ENCODE measurements at regions not wholly inside any gene's neighbourhood (a gene's known extent, or its start where the extent isn't known, plus 50 kb on each side); places are given as distances from the start of the nearest gene placed in this dataset.
"Not testable (repeated sequence)": the region's sequence is repeated elsewhere in the genome, so short reads cannot be mapped to it uniquely, and the experiment has no call there.

DNA sequence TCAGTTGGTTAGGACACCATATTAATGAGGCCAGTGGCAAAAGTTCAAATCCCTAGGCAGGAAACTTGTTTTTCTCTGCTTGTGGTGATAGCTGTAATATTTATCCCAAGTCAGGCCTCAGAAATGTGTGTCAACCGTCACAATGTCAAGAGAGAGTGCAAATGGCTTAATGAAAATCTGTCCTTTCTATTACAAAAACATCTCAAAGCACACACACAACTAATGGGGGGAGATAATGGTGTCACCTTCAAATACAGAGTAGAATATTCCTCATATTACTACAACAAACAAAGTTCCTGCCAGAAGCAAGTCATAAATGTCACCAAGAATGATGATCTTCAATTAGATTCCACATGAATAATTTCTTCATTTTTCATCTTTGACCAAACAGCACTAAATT, 127.2 kb upstream of the MARCHF11 start:
- Histone ChIP-seq H3K9me3 (ENCODE audit: insufficient read depth, low read length) (no peaks in the 10 kb centered on the region), H3K9ac (ENCODE audit: insufficient read length, low read depth) (no peak overlapping the region), H3K4me3 (ENCODE audit: insufficient read length, low read depth) (no peak overlapping the region), H3K4me1 (ENCODE audit: insufficient read depth, insufficient read length) (no peaks in the 10 kb centered on the region), H3K36me3 (ENCODE audit: insufficient read depth, insufficient read length, low read length) (no peaks in the 10 kb centered on the region), H3K27me3 (ENCODE audit: insufficient read depth, insufficient read length) (no peaks in the 10 kb centered on the region)
- no peak for TF ChIP-seq SUZ12 (IDR thresholded peaks at IDR 0.05; ENCODE audit: extremely low read depth, insufficient read depth, insufficient read length)
- no peak for TF ChIP-seq YY1 (IDR thresholded peaks at IDR 0.05; ENCODE audit: insufficient read depth, insufficient read length)
- TF ChIP-seq ZNF274 (IDR thresholded peaks at IDR 0.05; ENCODE audit: low read depth, low read length), result no peak
- no peak for DNase-seq (ENCODE audit: low read depth, low spot score)

GRCh38 chr5:16304846-16305245, 125.3 kb upstream of the MARCHF11 start:
- Histone ChIP-seq H3K4me3 (ENCODE audit: insufficient read length, low read depth) (no peak overlapping the region), H3K36me3 (ENCODE audit: insufficient read depth, insufficient read length, low read length) (no peaks in the 10 kb centered on the region)
- TF ChIP-seq ZNF274 (IDR thresholded peaks at IDR 0.05; ENCODE audit: low read depth, low read length), result no peak
- TF ChIP-seq YY1 (IDR thresholded peaks at IDR 0.05; ENCODE audit: insufficient read depth, insufficient read length), result no peak
- TF ChIP-seq SUZ12 (IDR thresholded peaks at IDR 0.05; ENCODE audit: extremely low read depth, insufficient read depth, insufficient read length), result no peak

DNA sequence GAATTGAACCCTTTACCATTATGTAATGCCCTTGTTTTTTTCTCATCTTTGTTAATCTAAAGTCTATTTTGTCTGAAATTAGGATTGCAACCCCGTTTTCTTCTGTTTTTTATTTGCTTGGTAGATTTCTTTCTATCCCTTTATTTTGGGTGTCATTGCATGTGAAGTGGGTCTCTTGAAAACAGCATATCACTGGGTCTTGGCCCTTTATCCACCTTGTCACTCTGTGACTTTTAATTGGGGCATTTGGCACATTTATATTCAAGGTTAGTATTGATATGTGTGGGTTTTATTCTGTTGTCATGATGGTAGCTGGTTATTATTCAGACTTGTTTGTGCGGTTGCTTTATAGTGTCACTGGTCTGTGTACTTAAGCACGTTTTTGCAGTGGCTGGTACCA, 117.4 kb upstream of the MARCHF11 start:
- Histone ChIP-seq H3K4me1 (ENCODE audit: insufficient read depth, insufficient read length) (no peaks in the 10 kb centered on the region), H3K36me3 (ENCODE audit: insufficient read depth, insufficient read length, low read length) (no peaks in the 10 kb centered on the region), H3K4me3 (ENCODE audit: insufficient read length, low read depth) (no peak overlapping the region), H3K9ac (ENCODE audit: insufficient read length, low read depth) (no peak overlapping the region), H3K9me3 (ENCODE audit: insufficient read depth, low read length) (peaks cover 12% of the 10 kb centered on the region; the same call in 1 of the 2 replicates), H3K27me3 (ENCODE audit: insufficient read depth, insufficient read length) (no peaks in the 10 kb centered on the region)
- TF ChIP-seq SUZ12 (IDR thresholded peaks at IDR 0.05; ENCODE audit: extremely low read depth, insufficient read depth, insufficient read length) (no peak), YY1 (IDR thresholded peaks at IDR 0.05; ENCODE audit: insufficient read depth, insufficient read length) (no peak), ZNF274 (IDR thresholded peaks at IDR 0.05; ENCODE audit: low read depth, low read length) (no peak)
- DNase-seq (ENCODE audit: low read depth, low spot score), result no peak

More at GRCh38 chr5:16304846-16305245, 125.3 kb upstream of the MARCHF11 start:
- H3K9ac ChIP-seq (ENCODE audit: insufficient read length, low read depth), result no peak overlapping the region
- DNase-seq (ENCODE audit: low read depth, low spot score), result no peak
- no peaks in the 10 kb centered on the region for H3K27me3 ChIP-seq (ENCODE audit: insufficient read depth, insufficient read length)
- no peaks in the 10 kb centered on the region for H3K4me1 ChIP-seq (ENCODE audit: insufficient read depth, insufficient read length)
- no peaks in the 10 kb centered on the region for H3K9me3 ChIP-seq (ENCODE audit: insufficient read depth, low read length)

GRCh38 chr5:16291894-16292293, 112.3 kb upstream of the MARCHF11 start:
- Histone ChIP-seq H3K36me3 (ENCODE audit: insufficient read depth, insufficient read length, low read length) (no peaks in the 10 kb centered on the region), H3K4me3 (ENCODE audit: insufficient read length, low read depth) (no peak overlapping the region), H3K9ac (ENCODE audit: insufficient read length, low read depth) (no peak overlapping the region), H3K27me3 (ENCODE audit: insufficient read depth, insufficient read length) (no peaks in the 10 kb centered on the region), H3K4me1 (ENCODE audit: insufficient read depth, insufficient read length) (no peaks in the 10 kb centered on the region), H3K9me3 (ENCODE audit: insufficient read depth, low read length) (peaks cover 5% of the 10 kb centered on the region; the same call in 1 of the 2 replicates)
- no peak for DNase-seq (ENCODE audit: low read depth, low spot score)
- TF ChIP-seq SUZ12 (IDR thresholded peaks at IDR 0.05; ENCODE audit: extremely low read depth, insufficient read depth, insufficient read length) (no peak), YY1 (IDR thresholded peaks at IDR 0.05; ENCODE audit: insufficient read depth, insufficient read length) (no peak), ZNF274 (IDR thresholded peaks at IDR 0.05; ENCODE audit: low read depth, low read length) (no peak)

GRCh38 chr5:16291474-16291873, 111.9 kb upstream of the MARCHF11 start:
- Histone ChIP-seq H3K27me3 (ENCODE audit: insufficient read depth, insufficient read length) (no peaks in the 10 kb centered on the region), H3K4me3 (ENCODE audit: insufficient read length, low read depth) (no peak overlapping the region), H3K9me3 (ENCODE audit: insufficient read depth, low read length) (0 out of 2 replicates have a peak, but pooled peaks cover under 1% of the 10 kb centered on the region), H3K4me1 (ENCODE audit: insufficient read depth, insufficient read length) (no peaks in the 10 kb centered on the region), H3K9ac (ENCODE audit: insufficient read length, low read depth) (no peak overlapping the region), H3K36me3 (ENCODE audit: insufficient read depth, insufficient read length, low read length) (no peaks in the 10 kb centered on the region)
- DNase-seq (ENCODE audit: low read depth, low spot score), result no peak
- no peak for TF ChIP-seq ZNF274 (IDR thresholded peaks at IDR 0.05; ENCODE audit: low read depth, low read length)
- TF ChIP-seq SUZ12 (IDR thresholded peaks at IDR 0.05; ENCODE audit: extremely low read depth, insufficient read depth, insufficient read length), result no peak
- TF ChIP-seq YY1 (IDR thresholded peaks at IDR 0.05; ENCODE audit: insufficient read depth, insufficient read length), result no peak

GRCh38 chr5:16283791-16284190, 104.2 kb upstream of the MARCHF11 start:
- Histone ChIP-seq H3K4me3 (ENCODE audit: insufficient read length, low read depth) (no peak overlapping the region), H3K27me3 (ENCODE audit: insufficient read depth, insufficient read length) (no peaks in the 10 kb centered on the region), H3K4me1 (ENCODE audit: insufficient read depth, insufficient read length) (no peaks in the 10 kb centered on the region), H3K9me3 (ENCODE audit: insufficient read depth, low read length) (no peaks in the 10 kb centered on the region), H3K9ac (ENCODE audit: insufficient read length, low read depth) (no peak overlapping the region), H3K36me3 (ENCODE audit: insufficient read depth, insufficient read length, low read length) (no peaks in the 10 kb centered on the region)
- no peak for TF ChIP-seq ZNF274 (IDR thresholded peaks at IDR 0.05; ENCODE audit: low read depth, low read length)
- no peak for DNase-seq (ENCODE audit: low read depth, low spot score)

DNA sequence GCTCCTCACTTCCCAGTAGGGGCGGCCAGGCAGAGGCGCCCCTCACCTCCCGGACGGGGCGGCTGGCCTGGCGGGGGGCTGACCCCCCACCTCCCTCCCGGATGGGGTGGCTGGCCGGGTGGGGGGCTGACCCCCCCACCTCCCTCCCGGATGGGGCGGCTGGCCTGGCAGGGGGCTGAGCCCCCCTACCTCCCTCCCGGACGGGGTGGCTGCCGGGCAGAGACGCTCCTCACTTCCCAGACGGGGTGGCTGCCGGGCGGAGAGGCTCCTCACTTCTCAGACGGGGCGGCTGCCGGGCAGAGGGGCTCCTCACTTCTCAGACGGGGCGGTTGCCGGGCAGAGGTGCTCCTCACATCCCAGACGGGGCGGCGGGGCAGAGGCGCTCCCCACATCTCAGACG, 97.3 kb upstream of the MARCHF11 start:
- H3K9me3 ChIP-seq (ENCODE audit: insufficient read depth, low read length); H3K36me3 ChIP-seq (ENCODE audit: insufficient read depth, insufficient read length, low read length); H3K27me3 ChIP-seq (ENCODE audit: insufficient read depth, insufficient read length); H3K4me1 ChIP-seq (ENCODE audit: insufficient read depth, insufficient read length); DNase-seq (ENCODE audit: low read depth, low spot score); H3K4me3 ChIP-seq (ENCODE audit: insufficient read length, low read depth); H3K9ac ChIP-seq (ENCODE audit: insufficient read length, low read depth): not testable (repeated sequence)

GRCh38 chr5:16271851-16272250, 92.3 kb upstream of the MARCHF11 start:
- no peak for TF ChIP-seq SUZ12 (IDR thresholded peaks at IDR 0.05; ENCODE audit: extremely low read depth, insufficient read depth, insufficient read length)
- no peak for TF ChIP-seq ZNF274 (IDR thresholded peaks at IDR 0.05; ENCODE audit: low read depth, low read length)
- no peak for TF ChIP-seq YY1 (IDR thresholded peaks at IDR 0.05; ENCODE audit: insufficient read depth, insufficient read length)
- Histone ChIP-seq H3K27me3 (ENCODE audit: insufficient read depth, insufficient read length) (no peaks in the 10 kb centered on the region), H3K9me3 (ENCODE audit: insufficient read depth, low read length) (no peaks in the 10 kb centered on the region; the same call in 1 of the 2 replicates), H3K36me3 (ENCODE audit: insufficient read depth, insufficient read length, low read length) (no peaks in the 10 kb centered on the region), H3K4me3 (ENCODE audit: insufficient read length, low read depth) (no peak overlapping the region), H3K9ac (ENCODE audit: insufficient read length, low read depth) (no peak overlapping the region), H3K4me1 (ENCODE audit: insufficient read depth, insufficient read length) (no peaks in the 10 kb centered on the region)
- no peak for DNase-seq (ENCODE audit: low read depth, low spot score)

Data from NT2/D1 (cell line).